ENCODE measurements at regions not wholly inside any gene's neighbourhood (a gene's known extent, or its start where the extent isn't known, plus 50 kb on each side); places are given as distances from the start of the nearest gene placed in this dataset.
"Not testable (repeated sequence)": the region's sequence is repeated elsewhere in the genome, so short reads cannot be mapped to it uniquely, and the experiment has no call there.

DNA sequence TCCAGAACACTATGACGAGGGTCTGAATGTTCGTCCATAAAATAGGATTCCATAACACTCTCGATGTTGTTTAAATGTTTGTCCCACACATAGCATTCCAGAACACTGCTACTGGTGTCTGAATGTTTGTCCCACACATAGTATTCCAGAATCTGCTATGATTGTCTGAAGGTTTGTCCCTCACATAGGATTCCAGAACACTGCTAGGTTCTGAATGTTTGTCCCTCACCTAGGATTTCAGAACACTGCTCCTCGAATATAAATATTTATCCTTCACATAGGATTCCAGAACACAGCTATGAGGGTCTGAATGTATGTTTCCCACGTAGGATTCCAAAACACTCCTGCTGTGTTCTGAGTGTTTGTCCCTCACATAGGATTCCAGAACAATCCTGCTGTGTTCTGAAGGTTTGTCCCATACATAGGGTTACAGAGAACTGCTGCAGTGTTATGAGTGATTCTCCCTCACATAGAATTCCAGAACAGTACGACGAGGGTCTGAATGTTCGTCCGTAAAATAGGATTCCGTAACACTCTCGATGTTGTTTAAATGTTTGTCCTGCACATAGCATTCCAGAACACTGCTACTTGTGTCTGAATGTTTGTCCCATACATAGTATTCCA, 215.3 kb downstream of the FOXD4L6 start:
- no peak overlapping the region for H2AFZ ChIP-seq (ENCODE audit: control insufficient read depth, low read length)
- no peaks in the 10 kb centered on the region for H4K20me1 ChIP-seq (ENCODE audit: control insufficient read depth, extremely low read depth, insufficient read depth, low read length)
- FAIRE-seq (no peak), DNase-seq (ENCODE audit: low read depth, low spot score) (no peak)
- H3K4me2 ChIP-seq (ENCODE audit: control insufficient read depth, extremely low read depth, insufficient read depth, low read depth, low read length): no peak overlapping the region
- no peak overlapping the region for H3K4me3 ChIP-seq (ENCODE audit: control insufficient read depth in 2 of 3, extremely low read depth in 1 of 3, insufficient read depth in 2 of 3, low read depth in 1 of 3, low read length in 3 of 3)
- TF ChIP-seq EZH2 (IDR thresholded peaks at IDR 0.05; ENCODE audit: low read length): no peak
- TF ChIP-seq CTCF (optimal IDR thresholded peaks at IDR 0.05 in 1 of 3, IDR thresholded peaks at IDR 0.05 in 1 of 3, conservative IDR thresholded peaks at IDR 0.05 in 1 of 3; ENCODE audit: extremely low read depth in 1 of 3, insufficient read depth in 2 of 3, low read length in 3 of 3): no peak
- H3K79me2 ChIP-seq (ENCODE audit: control insufficient read depth, insufficient read depth, low read length): no peaks in the 10 kb centered on the region
- H3K4me1 ChIP-seq (ENCODE audit: control insufficient read depth, extremely low read depth, insufficient read depth, low read length): no peaks in the 10 kb centered on the region
- H3K27me3 ChIP-seq (ENCODE audit: control insufficient read depth, extremely low read depth, insufficient read depth, low read length): no peaks in the 10 kb centered on the region
- no peak overlapping the region for H3K27ac ChIP-seq (ENCODE audit: control insufficient read depth, insufficient read depth, low read length)
- no peak overlapping the region for H3K9ac ChIP-seq (ENCODE audit: control insufficient read depth, extremely low read depth, insufficient read depth, low read length)
- dilution Hi-C loops (cut with MboI; ENCODE audit: extremely low pct_ligation_motif_present, low sequenced_read_pairs): no loop called here
- H3K36me3 ChIP-seq (ENCODE audit: control insufficient read depth in 2 of 2, extremely low read depth in 1 of 2, insufficient read depth in 2 of 2, low read length in 2 of 2): no peaks in the 10 kb centered on the region
- H3K9me3 ChIP-seq (ENCODE audit: control insufficient read depth, low read depth, low read length): peaks cover 13% of the 10 kb centered on the region
- no peaks in the 10 kb centered on the region for H3K9me1 ChIP-seq (ENCODE audit: control insufficient read depth, extremely low read depth, insufficient read depth, low read length)

DNA sequence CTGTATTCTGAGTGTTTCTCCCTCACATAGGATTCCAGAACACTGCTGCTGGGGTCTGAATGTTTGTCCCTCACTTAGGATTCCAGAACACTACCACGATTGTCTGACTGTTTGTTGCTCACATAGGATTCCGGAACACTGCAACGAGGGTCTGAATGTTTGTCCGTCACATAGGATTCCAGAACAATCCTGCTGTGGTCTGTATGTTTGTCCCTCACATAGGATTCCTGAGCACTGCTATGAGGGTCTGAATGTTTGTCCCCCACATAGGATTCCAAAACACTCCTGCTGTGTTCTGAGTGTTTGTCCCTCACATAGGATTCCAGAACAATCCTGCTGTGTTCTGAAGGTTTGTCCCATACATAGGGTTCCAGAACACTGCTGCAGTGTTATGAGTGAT, 215.8 kb downstream of the FOXD4L6 start:
- H3K79me2 ChIP-seq (ENCODE audit: control insufficient read depth, insufficient read depth, low read length); H3K9ac ChIP-seq (ENCODE audit: control insufficient read depth, extremely low read depth, insufficient read depth, low read length); DNase-seq (ENCODE audit: low read depth, low spot score); dilution Hi-C loops (cut with MboI; ENCODE audit: extremely low pct_ligation_motif_present, low sequenced_read_pairs); FAIRE-seq; H3K27ac ChIP-seq (ENCODE audit: control insufficient read depth, insufficient read depth, low read length); H4K20me1 ChIP-seq (ENCODE audit: control insufficient read depth, extremely low read depth, insufficient read depth, low read length); H2AFZ ChIP-seq (ENCODE audit: control insufficient read depth, low read length); H3K27me3 ChIP-seq (ENCODE audit: control insufficient read depth, extremely low read depth, insufficient read depth, low read length); H3K36me3 ChIP-seq (ENCODE audit: control insufficient read depth in 2 of 2, extremely low read depth in 1 of 2, insufficient read depth in 2 of 2, low read length in 2 of 2); H3K4me1 ChIP-seq (ENCODE audit: control insufficient read depth, extremely low read depth, insufficient read depth, low read length); H3K9me1 ChIP-seq (ENCODE audit: control insufficient read depth, extremely low read depth, insufficient read depth, low read length); H3K4me2 ChIP-seq (ENCODE audit: control insufficient read depth, extremely low read depth, insufficient read depth, low read depth, low read length); H3K4me3 ChIP-seq (ENCODE audit: control insufficient read depth in 2 of 3, extremely low read depth in 1 of 3, insufficient read depth in 2 of 3, low read depth in 1 of 3, low read length in 3 of 3): not testable (repeated sequence)
- H3K9me3 ChIP-seq (ENCODE audit: control insufficient read depth, low read depth, low read length): peaks cover 15% of the 10 kb centered on the region

DNA sequence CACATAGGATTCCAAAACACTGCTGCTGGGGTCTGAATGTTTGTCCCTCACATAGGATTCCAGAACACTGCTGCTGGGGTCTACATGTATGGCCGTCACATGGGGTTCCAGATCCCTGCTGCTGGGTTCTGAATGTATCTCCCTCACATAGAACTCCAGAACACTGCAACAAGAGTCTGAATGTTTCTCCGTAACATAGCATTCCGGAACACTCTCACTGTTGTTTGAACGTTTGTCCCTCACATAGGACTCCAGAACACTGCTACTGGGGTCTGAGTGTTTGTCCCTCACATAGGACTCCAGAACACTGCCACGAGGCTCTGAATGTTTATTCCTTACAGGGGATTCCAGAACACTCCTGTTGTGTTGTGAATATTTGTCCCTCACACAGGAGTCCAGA, 216.8 kb downstream of the FOXD4L6 start:
- dilution Hi-C loops (cut with MboI; ENCODE audit: extremely low pct_ligation_motif_present, low sequenced_read_pairs): no loop called here
- H3K27me3 ChIP-seq (ENCODE audit: control insufficient read depth, extremely low read depth, insufficient read depth, low read length): no peaks in the 10 kb centered on the region
- no peak for DNase-seq (ENCODE audit: low read depth, low spot score)

More for the DNA sequence above, 216.8 kb downstream of the FOXD4L6 start:
- Histone ChIP-seq H3K9ac (ENCODE audit: control insufficient read depth, extremely low read depth, insufficient read depth, low read length) (no peak overlapping the region), H3K36me3 (ENCODE audit: control insufficient read depth in 2 of 2, extremely low read depth in 1 of 2, insufficient read depth in 2 of 2, low read length in 2 of 2) (no peaks in the 10 kb centered on the region), H3K27ac (ENCODE audit: control insufficient read depth, insufficient read depth, low read length) (no peak overlapping the region), H3K79me2 (ENCODE audit: control insufficient read depth, insufficient read depth, low read length) (no peaks in the 10 kb centered on the region), H3K4me3 (ENCODE audit: control insufficient read depth in 2 of 3, extremely low read depth in 1 of 3, insufficient read depth in 2 of 3, low read depth in 1 of 3, low read length in 3 of 3) (no peak overlapping the region), H4K20me1 (ENCODE audit: control insufficient read depth, extremely low read depth, insufficient read depth, low read length) (no peaks in the 10 kb centered on the region), H2AFZ (ENCODE audit: control insufficient read depth, low read length) (no peak overlapping the region), H3K9me3 (ENCODE audit: control insufficient read depth, low read depth, low read length) (peaks cover 18% of the 10 kb centered on the region), H3K4me1 (ENCODE audit: control insufficient read depth, extremely low read depth, insufficient read depth, low read length) (no peaks in the 10 kb centered on the region), H3K4me2 (ENCODE audit: control insufficient read depth, extremely low read depth, insufficient read depth, low read depth, low read length) (no peak overlapping the region), H3K9me1 (ENCODE audit: control insufficient read depth, extremely low read depth, insufficient read depth, low read length) (no peaks in the 10 kb centered on the region)
- TF ChIP-seq EZH2 (IDR thresholded peaks at IDR 0.05; ENCODE audit: low read length) (no peak), CTCF (optimal IDR thresholded peaks at IDR 0.05 in 1 of 3, IDR thresholded peaks at IDR 0.05 in 1 of 3, conservative IDR thresholded peaks at IDR 0.05 in 1 of 3; ENCODE audit: extremely low read depth in 1 of 3, insufficient read depth in 2 of 3, low read length in 3 of 3) (no peak)
- FAIRE-seq: no peak
